NOMO-1 treated with DMSO at 0.1 percent for 48 hours (cell line): ENCODE measurements at regions not wholly inside any gene's neighbourhood (a gene's known extent, or its start where the extent isn't known, plus 50 kb on each side); places are given as distances from the start of the nearest gene placed in this dataset.

Source experiments
- DNase-seq: peaks from one replicate; lab custom pipeline; 2025; ENCODE audit not compliant: unreplicated experiment; lab: John Stamatoyannopoulos, UW

DNA sequence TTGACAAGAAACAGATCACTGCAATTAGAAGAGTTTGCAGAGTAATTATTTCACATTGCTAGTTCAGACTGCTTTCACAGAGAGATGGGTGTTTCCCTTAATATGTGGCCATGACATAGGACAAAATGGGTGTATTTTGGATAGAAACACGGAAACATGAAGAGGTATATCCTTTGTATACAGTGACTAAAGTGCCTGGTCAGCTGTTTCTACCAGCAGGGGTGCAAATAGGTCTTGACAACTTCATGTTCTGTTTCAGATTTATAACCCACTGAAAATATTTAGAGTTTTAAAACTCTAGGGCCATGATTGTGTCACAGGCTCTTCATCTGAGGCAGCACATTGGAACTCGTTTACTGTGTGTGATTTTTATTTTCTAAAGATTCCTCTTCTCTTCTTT lies 357.1 kb upstream of the TNP1 start:
- no peak for DNase-seq

GRCh38 chr2:217216316-217216715 lies 356.5 kb upstream of the TNP1 start:
- DNase-seq = no peak

DNA sequence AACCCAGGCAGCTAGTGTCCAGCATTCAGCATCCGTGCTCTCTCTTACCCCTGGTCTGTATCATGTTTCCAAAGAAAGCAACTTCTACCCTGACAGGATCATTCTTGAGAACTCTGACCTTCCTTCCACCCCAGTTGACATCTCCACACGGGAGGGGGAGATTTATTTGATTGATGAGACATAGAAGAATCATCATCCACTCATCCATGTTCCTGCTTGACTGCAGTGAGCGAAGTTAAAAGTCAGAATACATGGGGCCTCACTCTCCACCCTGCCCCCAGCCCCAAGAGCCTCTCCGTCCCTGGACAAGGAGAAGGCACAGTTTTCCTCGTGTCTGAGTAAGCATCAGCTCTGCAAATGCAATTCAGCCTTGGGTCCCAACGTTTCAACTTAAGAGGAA lies 356.0 kb upstream of the TNP1 start:
- DNase-seq = no peak

DNA sequence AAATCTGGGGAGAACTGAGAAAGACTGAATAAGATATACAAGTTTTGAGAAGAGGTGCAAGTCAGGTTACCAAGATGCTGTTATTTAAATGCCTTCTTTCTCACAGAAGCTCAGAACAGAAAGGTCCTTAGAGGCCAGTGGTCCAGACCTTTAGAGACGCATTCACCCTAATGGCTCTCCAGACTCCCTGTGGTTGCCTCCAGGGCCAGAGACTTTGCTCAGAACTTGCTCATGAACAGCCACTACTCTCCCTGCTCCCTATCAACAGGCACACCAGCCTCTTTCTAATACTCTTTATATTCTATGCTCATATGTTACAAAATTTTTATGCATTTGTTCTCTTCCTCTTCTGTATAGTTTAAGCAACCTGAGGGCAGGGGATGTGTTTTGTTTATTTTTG lies 349.0 kb upstream of the TNP1 start:
- no peak for DNase-seq

GRCh38 chr2:217207699-217208010 lies 347.8 kb upstream of the TNP1 start:
- DNase-seq = no peak

- no peak for DNase-seq
Observed at GRCh38 chr2:217206907-217207698, 347.2 kb upstream of the TNP1 start.

GRCh38 chr2:217206016-217206725 lies 346.3 kb upstream of the TNP1 start:
- no peak for DNase-seq

- DNase-seq = no peak
Observed at GRCh38 chr2:217204358-217204757, 344.5 kb upstream of the TNP1 start.

DNA sequence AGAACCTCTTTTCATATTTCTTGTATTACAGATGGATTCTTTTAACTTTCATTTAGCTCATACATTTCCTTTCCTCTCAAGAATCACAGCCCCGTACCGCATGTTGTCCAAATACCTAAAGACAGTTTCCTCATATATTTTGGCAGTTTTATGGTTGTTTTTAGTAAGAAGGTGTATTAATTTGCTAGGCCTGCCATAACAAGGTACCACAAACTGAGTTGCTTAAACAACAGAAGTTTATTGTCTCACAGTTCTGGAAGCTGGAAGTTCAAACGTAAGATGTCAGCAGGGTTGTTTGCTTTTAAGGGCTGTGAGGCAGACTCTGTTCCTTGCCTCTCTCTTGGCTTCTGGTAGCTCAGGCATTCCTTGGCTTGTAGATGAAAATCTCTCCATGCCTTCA lies 343.2 kb upstream of the TNP1 start:
- DNase-seq = no peak

DNA sequence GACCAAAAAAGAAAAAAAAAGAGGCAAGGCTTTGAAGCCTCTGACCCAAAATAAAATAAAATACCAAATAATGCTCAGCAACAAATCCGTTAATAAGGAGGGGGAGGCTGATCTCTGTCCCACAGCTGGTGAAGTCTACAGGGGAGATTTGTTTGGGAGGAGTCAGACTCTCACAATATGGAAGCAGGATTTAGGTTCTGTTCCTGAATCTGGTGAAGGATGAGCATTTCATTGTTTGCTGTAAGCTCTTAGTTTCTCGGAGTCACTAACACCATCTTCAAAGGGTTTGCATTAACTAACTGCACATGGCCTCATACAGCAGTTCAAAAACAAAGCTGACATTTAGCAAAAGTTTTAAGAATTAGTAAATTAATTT lies 339.4 kb upstream of the TNP1 start:
- no peak for DNase-seq

GRCh38 chr2:217195658-217196446 lies 336.0 kb upstream of the TNP1 start:
- no peak for DNase-seq

DNA sequence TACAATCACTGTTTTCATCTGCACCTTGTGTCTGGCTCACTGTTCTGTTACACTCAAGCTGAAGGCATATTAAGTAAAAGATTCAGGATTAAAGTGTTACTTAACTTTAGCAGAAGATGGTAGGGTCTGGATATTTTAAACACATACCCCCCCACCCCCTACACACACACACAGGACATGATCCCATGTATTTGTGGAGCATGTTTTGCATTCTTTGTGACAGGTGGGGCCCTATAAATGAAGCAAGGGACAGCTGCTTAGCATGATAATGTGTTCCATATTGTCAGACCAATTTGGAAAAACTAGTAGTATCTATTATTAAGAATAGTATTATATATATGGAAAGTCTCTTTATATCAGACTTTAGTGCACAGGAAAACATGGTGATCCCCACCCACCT lies 335.2 kb upstream of the TNP1 start:
- DNase-seq = no peak

- no peak for DNase-seq
Observed at GRCh38 chr2:217193431-217194340, 333.8 kb upstream of the TNP1 start.

DNA sequence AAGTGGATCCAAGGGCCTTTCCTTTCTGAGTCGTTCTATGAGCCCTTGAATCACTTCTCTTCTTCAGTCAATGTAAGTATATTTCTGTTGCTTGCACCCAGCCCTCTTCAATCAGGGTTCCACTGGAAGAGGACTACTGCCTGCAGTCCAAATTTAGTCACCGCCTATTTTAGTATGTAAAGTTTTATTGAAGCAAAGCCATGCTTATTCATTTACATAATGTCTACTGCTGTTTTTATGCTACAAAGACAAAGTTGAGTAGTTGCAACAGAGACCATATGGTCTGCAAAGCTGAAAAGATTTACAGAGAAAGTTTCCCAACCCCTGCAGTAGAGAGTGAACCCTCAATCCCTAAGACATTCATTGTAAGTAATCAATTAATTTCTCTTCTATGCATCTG lies 332.5 kb upstream of the TNP1 start:
- no peak for DNase-seq

DNA sequence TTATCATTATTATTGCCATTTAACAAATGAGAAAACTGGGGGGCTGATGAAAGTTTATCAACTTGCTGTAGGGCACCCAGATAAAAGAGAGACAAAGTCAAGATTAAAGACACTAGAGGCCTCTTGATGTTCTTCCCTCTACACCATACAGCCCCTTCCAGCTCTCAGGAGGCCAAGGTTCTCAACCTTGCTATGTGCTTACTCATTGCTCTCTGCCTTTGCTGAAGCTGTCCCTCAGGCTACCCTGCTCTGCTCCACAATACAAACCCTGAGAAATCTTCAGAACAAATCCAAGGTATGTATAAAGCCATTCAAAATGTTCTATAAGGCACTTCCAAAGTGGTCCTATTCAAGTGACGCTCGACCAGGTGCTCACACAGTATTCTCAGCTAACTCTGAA lies 329.9 kb upstream of the TNP1 start:
- DNase-seq = no peak

GRCh38 chr2:217189131-217189530 lies 329.3 kb upstream of the TNP1 start:
- DNase-seq = no peak

DNA sequence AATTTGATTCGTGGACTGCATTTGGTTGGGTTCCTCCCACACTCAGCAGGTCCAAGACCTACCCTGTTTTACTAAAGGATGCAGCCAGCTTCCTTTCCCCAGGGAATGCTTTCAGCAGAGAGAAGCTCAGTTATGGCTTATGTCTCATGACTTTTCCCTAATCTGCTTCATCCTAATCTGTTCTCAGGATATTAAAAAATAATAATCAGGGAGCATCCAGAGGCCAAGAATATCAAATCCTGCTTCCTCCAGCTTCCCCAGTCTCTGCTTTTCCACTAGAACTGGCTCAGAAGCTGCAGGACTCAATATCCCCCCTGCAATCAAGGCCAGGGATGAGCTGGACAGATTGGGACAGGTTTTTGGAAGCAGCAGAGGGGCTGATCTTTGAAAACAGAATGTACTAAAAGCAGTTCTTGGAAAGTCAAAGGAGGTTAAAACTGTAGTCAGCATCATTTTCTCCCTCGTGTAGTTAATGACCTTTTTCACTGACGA lies 326.9 kb upstream of the TNP1 start:
- DNase-seq = no peak

- DNase-seq = no peak
Observed at GRCh38 chr2:217186152-217186551, 326.3 kb upstream of the TNP1 start.

DNA sequence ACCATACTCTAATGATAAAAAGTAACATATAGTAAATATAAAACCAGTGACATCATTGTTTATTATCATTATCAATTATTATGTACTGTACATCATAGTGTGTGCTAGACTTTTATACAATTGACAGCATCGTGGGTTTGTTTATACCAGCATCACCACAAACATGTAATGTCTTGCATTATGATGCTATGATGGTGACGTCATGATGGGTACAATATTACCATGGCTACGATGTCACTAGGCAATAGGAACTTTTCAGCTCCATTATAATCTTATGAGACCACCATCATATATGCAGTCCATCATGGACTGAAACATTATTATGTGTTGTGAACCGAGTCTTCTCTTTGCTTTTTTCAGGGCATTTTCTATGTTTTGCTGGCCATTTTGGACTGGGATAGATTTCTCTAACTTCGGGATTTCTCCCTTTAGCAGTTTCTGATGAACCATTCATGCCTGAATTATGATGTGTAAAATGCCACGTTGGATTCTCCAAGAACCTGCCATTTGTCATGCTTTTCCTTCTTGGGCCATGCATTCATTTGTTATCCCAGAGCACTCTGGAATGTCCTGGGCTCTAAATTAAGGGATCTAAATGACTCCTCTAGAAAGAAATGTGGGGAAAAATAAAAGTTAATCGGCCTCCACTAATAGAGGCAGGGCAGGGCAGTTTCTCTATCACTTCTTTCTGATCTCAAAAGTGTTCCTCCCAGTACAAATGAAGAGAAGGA lies 325.6 kb upstream of the TNP1 start:
- DNase-seq = no peak

DNA sequence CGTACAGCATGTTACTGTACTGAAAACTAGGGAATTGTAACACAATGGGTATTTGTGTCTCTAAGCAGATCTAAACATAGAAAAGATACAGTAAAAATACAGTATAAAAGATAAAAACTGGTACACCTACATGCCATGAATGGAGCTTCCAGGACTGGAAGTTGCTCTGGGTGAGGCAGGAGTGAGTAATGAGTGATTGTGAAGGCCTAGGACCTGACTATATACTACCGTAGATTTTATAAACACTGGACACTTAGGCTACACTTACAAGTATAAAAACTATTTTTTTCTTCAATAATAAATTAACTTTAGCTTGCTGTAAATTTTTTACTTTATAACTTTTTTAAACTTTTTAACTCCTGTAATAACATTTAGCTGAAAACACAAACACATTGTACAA lies 324.4 kb upstream of the TNP1 start:
- DNase-seq = no peak
